Urinary bladder (tissue), 3 donors: ENCODE measurements at regions not wholly inside any gene's neighbourhood (a gene's known extent, or its start where the extent isn't known, plus 50 kb on each side); places are given as distances from the start of the nearest gene placed in this dataset.

ENCODE experiments used
- DNase-seq: peaks from one replicate; pipeline ENCODE4 v3.0.0-alpha.2; 2015; ENCODE audit errors: extremely low spot score
- H3K27ac ChIP-seq: one replicate; pipeline ENCODE4 v1.5.1; 2013; ENCODE audit warnings: low read depth, mild to moderate bottlenecking, moderate library complexity
- H3K36me3 ChIP-seq: one replicate; pipeline ENCODE4 v1.6.1; 2013; ENCODE audit warnings: mild to moderate bottlenecking, moderate library complexity; ENCODE audit not compliant: insufficient read depth
- H3K4me1 ChIP-seq: one replicate; pipeline ENCODE4 v1.6.1; 2013; ENCODE audit warnings: mild to moderate bottlenecking, moderate library complexity; ENCODE audit not compliant: insufficient read depth
- H3K4me3 ChIP-seq: one replicate; pipeline ENCODE4 v1.5.1; 2013; ENCODE audit warnings: low read depth, low read length
- WGBS: extraction: QIAGEN DNeasy Blood & Tissue Kit; methylation state at CpG from one replicate; pipeline ENCODE4 v1.1.7; 2013; 5-methylcytosine and 5-hydroxymethylcytosine counted together
- donor health status: healthy with polysubstance abuse.
- donor health status: healthy.

DNA sequence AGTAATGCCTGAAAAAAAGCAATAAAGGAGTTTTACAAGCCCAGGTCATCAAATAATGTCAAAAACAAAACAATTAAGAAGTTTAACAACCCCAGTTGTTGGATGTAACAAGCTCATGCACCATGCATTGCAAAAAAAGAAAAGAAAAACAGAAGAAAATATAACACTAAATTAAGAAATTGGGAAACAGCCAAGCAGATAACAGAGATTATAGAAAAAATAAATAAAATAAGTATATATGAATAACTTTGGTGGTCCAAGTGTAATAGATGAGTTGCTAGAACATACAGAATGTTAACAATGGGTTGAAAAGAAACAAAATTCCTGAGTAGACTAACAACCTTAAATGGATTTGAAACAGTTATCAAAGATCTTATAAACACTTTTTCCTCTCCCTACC, 573.1 kb upstream of the SOX11 start:
- no peak for DNase-seq
- Histone ChIP-seq H3K36me3 (no peaks in the 10 kb centered on the region), H3K27ac (no peak overlapping the region), H3K4me1 (no peaks in the 10 kb centered on the region), H3K4me3 (no peak overlapping the region)

DNA sequence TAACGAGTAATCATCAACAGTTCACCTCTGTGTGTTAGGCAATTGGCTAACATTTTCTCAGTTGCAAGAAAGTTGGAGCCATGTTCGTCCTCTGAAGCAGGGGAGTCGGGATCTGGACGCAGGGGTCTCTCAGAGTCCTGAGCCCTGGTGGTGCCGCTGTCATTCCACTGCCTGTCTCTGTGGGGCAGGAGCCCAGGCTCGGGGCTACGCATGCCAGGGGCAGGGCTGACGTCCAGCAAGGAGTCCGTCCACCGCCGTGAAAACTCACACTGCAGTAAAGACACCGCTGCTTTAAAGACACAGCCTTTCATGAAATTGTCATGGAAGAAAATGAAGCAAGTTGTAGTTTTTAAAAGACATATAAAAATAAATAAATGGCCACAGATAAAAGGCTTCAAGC, 571.1 kb upstream of the SOX11 start:
- Histone ChIP-seq H3K36me3 (no peaks in the 10 kb centered on the region), H3K27ac (no peak overlapping the region), H3K4me3 (no peak overlapping the region), H3K4me1 (no peaks in the 10 kb centered on the region)
- WGBS, result 21% methylated on average over 12 of the region's 12 CpGs
- DNase-seq, result no peak

DNA sequence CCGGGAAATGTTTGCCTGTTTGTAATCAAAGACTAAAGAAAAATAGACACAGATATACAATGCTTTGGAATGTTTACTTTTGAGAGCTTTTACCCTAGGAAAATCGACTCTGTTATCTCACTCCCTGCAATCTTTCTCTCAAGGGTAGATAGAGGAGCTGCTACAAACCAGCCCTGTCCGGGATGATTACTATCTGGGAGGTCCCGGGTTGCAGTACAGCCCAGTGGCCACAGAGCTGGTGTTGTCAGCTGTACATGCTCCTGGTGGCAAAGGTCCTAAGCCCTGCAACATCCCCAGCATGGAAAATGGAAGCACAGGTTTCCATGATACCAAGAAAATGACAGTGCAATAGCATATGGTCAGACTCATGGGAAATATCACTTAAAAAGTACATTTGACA, 570.5 kb upstream of the SOX11 start:
- no peaks in the 10 kb centered on the region for H3K36me3 ChIP-seq
- 9% methylated on average over 4 of the region's 4 CpGs for WGBS
- no peak overlapping the region for H3K4me3 ChIP-seq
- no peak overlapping the region for H3K27ac ChIP-seq
- no peaks in the 10 kb centered on the region for H3K4me1 ChIP-seq
- no peak for DNase-seq

DNA sequence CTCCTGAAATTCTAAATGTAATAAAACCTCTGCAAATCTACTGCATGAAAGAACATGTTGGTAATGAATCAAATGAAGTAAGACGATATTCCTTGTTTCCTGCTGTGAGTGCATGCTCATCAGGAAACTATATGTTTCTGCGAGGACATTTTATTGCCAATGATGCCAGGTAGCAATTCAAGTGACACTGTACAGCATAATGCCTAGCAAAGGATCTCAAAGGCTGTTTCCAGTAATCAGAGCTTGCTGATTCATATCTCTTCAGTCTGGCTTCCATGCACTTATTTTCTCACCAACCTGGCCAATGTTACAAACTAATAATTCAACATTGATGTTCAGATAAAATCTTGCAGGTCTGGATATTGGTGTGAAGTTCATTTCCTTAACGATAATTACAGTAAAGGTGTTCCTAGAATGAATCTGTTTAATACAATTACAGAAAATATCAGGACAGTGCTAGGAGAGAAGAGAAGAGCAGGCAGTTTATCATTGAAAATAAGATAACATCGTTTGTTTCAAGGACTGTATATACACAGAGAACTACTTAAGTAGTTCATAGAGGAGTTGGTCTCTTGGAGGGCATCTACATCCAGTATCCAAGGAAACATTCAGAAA, 568.5 kb upstream of the SOX11 start:
- DNase-seq, result no peak
- no peak overlapping the region for H3K4me3 ChIP-seq
- no peaks in the 10 kb centered on the region for H3K4me1 ChIP-seq
- WGBS, result 63% methylated on average over 4 of the region's 4 CpGs
- no peaks in the 10 kb centered on the region for H3K36me3 ChIP-seq
- H3K27ac ChIP-seq, result no peak overlapping the region

DNA sequence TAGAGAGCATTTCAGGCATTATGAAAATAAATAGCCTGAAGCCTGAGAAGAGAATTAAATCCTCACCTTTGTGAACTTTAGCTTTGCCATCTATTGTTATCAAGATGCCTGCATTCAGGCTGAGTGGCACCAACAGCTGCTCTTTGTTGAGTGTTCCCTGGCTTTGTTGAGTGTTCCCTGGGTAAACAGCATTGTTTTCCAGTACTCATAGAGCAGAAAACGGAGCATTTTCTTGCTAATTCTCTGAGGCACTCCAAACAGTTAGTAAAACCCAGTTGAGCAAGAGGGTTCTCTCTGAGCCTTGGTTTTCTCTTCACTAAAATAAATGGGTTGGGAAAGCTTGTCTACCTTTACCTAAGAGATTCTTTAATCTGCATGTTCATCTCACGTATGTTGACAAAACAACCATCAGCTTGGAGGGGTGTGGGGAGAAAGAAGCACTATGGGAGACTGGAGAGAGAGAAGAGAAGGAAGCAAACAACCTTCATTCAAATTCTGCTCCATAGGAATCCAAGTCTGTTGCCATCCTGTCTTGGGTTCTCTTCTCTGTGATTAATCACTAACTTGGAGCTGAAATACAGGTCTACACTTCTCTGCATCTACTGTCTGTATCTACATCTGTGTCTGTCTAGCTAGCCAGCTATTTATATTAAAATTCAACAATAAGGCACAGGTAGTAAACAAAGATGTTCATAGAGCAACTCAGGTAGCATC, 567.0 kb upstream of the SOX11 start:
- DNase-seq, result no peak
- Histone ChIP-seq H3K36me3 (no peaks in the 10 kb centered on the region), H3K4me1 (no peaks in the 10 kb centered on the region), H3K27ac (no peak overlapping the region), H3K4me3 (no peak overlapping the region)
- WGBS, result 83% methylated on average over 2 of the region's 2 CpGs

DNA sequence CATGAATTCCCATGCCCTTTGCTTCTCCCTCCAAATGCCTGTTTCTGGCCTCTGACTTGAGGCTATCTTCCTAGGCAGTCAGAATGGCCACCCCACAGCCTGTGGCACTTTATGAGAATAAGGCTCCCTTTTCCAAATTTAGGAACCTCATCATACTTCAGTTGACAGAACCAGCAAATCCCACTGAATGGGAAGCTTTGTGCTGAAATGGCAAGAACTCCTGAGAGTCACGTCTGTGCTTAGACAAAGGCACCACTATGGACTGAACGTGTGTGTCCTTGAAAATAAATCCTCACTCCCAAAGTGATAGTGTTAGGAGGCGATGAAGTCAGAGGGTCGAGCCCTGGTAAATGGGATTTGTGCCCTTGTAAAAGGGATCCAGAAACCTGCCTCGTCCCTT, 559.9 kb upstream of the SOX11 start:
- Histone ChIP-seq H3K36me3 (no peaks in the 10 kb centered on the region), H3K4me1 (no peaks in the 10 kb centered on the region), H3K27ac (no peak overlapping the region), H3K4me3 (no peak overlapping the region)
- DNase-seq, result no peak
- 80% methylated on average over 5 of the region's 5 CpGs for WGBS

DNA sequence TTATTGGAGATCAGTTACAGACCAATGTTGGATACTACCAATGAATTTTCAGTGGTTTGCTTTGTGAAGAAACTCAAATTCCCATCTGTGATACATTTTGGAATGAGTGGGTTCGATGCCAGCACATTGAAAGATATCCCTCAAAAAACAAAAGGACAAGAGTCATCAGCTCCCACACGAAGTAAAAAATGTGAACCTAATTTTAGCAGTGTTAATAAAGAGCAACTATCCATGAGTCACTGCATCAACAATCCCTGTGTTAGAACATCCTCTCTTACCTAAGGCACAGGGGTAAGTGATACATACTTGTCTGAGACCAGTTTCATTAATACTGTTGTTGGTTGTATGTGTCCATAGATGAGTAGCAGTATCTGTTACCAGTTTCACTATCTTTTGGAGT, 551.8 kb upstream of the SOX11 start:
- no peaks in the 10 kb centered on the region for H3K36me3 ChIP-seq
- WGBS, result 62% methylated on average over 2 of the region's 2 CpGs
- no peak for DNase-seq
- H3K27ac ChIP-seq, result no peak overlapping the region
- no peaks in the 10 kb centered on the region for H3K4me1 ChIP-seq
- no peak overlapping the region for H3K4me3 ChIP-seq

DNA sequence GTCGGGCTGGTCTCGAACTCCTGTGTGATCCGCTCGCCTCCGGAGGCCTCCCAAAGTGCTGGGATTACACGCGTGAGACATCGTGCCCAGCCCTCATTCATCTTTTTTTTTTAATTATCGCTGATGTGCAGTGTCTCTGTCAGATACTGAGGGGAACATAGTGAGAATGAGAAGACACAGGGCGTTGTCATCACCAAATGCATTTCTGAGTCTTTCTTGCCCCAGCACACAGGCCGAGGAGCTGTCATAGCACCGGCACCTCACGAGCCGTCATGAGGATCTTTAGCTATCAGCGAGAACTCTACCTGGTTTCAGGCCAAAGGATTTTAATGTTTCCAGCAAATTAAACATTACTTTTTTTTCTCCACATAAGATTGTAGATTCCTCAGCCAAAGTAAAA, 548.0 kb upstream of the SOX11 start:
- Histone ChIP-seq H3K27ac (no peak overlapping the region), H3K4me3 (no peak overlapping the region), H3K36me3 (no peaks in the 10 kb centered on the region), H3K4me1 (no peaks in the 10 kb centered on the region)
- DNase-seq, result no peak
- 48% methylated on average over 15 of the region's 15 CpGs for WGBS

DNA sequence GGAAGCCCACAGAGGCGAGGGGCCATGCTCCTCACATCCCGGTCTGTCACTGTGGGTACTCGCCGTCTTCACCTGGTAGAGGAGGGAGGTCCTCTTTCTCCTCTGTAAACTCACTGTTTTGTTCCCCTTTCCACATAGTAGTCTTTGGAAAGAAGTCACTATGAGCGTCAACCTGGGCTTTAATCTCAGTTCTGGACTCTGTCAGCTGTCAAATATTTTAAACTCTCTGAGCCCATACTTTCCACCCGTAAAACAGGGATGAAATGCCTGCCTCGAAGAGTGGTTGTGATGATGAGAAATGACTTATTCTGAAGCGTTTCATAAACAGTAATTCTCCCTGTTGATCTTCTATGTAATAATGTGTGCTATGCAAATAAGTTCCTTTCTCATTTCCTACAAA, 547.1 kb upstream of the SOX11 start:
- no peaks in the 10 kb centered on the region for H3K36me3 ChIP-seq
- no peak for DNase-seq
- WGBS, result 44% methylated on average over 8 of the region's 8 CpGs
- no peak overlapping the region for H3K4me3 ChIP-seq
- H3K4me1 ChIP-seq, result no peaks in the 10 kb centered on the region
- H3K27ac ChIP-seq, result no peak overlapping the region

DNA sequence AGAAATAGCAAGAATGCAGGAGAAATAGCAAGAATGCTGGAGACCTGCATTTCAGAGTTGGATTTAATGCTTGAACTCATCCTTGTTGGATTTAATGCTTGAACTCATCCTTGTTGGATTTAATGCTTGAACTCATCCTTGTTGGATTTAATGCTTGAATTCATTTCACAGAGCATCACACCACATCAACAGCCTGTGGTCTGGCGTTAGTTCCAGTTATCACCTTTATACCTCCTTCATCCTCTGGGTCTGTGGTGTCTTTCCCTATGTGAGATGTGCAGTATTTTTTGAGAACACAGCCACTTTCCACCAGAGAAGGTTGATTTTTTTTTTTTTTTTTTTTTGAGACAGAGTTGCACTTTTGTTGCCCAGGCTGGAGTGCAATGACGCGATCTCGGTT, 546.4 kb upstream of the SOX11 start:
- no peak for DNase-seq
- H3K36me3 ChIP-seq, result no peaks in the 10 kb centered on the region
- no peak overlapping the region for H3K27ac ChIP-seq
- H3K4me3 ChIP-seq, result no peak overlapping the region
- 97% methylated on average over 4 of the region's 4 CpGs for WGBS
- no peaks in the 10 kb centered on the region for H3K4me1 ChIP-seq

DNA sequence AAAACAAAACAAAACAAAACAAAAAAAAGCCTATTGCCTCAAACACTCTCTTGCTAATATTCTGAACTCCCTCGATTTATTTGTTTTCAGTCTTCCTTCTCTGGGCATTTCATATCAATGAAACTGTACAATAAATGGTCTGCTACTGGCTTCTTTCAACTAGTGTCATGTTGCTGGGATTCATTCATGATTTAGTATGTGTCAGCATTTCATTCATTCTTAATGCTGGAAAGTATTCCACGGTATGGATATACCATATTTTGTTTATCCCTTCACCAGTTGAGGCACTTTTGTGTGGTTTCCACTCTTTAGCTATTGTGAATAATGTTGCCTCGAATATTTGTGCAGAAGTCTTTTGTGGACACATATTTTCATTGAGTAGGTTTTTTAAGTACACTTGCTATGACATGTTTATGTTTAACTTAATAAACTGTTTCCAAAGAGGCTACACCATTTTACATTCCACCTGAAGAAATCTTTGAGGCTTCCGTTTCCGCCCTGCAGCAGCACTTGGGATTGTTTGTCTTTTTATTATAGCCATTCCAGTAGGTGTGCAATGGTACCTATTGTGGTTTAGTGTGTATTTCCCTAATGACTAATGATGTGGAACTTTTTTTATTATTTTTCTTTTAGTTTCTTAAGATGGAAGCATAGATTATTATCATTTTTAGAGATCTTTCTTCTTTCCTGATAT, 543.6 kb upstream of the SOX11 start:
- no peak overlapping the region for H3K4me3 ChIP-seq
- WGBS, result 92% methylated on average over 5 of the region's 5 CpGs
- H3K4me1 ChIP-seq, result no peaks in the 10 kb centered on the region
- H3K36me3 ChIP-seq, result no peaks in the 10 kb centered on the region
- H3K27ac ChIP-seq, result no peak overlapping the region
- no peak for DNase-seq

DNA sequence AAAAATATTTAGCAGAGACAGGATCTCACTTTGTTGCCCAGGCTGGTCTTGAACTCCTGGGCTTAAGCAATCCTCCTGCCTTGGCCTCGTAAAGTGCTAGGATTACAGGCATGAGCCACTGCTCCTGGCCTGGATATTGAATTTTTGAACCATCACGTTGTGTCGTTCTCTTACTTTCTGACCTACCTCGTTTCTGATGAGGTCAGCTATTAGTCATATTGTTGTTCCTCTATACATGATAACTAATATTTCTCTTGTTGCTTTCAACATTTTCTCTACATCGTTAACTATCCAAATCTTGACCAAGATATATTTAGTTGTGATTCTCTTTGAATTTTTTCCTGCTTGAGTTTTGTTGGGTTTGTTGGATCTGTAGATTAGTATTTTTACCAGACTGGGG, 541.3 kb upstream of the SOX11 start:
- WGBS, result 91% methylated on average over 5 of the region's 5 CpGs
- H3K4me1 ChIP-seq, result no peaks in the 10 kb centered on the region
- no peak for DNase-seq
- no peak overlapping the region for H3K27ac ChIP-seq
- H3K36me3 ChIP-seq, result no peaks in the 10 kb centered on the region
- H3K4me3 ChIP-seq, result no peak overlapping the region

DNA sequence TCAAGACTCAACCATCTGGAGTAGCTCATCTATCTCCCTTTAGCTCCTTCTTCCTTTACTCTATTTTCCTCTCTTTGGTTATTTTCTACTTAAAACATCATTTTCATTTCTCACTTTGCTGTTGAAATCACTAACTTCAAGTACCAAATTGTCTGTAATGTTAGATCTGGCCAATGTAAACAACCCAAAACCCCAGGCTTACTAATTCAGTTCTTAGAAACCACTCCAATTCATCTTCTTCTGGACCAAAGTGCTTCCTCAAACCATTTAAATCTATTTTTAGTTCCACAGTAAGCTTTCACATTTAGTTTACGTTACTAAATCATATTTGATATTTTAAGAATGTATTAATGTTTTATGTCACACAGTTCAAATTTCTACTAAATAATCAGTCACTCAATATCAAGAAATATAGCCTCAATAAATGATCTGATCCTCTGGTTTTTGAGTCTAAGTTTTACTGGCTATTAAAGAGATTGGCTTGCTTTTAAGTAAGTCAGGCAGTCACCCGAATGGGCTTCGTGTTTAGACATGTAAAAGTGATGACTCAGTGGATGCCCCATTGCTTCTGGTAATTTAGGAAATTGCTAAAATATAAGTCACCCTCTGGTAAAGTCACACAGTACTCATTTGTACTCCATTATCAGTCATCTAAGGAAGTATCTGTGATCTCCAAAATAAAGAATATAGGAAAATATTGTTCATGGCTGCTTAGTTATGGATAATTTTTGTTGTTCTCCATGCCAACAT, 527.2 kb upstream of the SOX11 start:
- no peaks in the 10 kb centered on the region for H3K36me3 ChIP-seq
- no peaks in the 10 kb centered on the region for H3K4me1 ChIP-seq
- no peak overlapping the region for H3K27ac ChIP-seq
- DNase-seq, result no peak
- H3K4me3 ChIP-seq, result no peak overlapping the region
- 15% methylated on average over 3 of the region's 3 CpGs for WGBS

DNA sequence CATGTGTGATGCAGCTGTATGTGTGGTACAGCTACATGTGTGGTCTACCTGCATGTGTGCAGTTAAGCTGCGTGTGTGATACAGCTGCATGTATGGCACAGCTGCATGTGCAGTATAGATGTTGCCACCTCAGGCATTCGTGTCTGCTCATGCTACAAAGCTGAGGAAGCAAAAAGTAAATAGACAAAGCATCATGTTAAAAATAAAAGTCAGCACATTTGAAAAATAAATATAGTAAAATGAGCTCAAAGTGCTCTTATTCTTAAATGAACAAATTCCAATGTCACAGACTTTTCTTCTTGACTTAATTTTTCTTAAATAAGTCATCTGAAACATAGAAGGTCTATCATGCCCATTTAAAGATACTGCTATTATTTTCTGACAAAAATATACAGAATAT, 519.3 kb upstream of the SOX11 start:
- H3K27ac ChIP-seq, result no peak overlapping the region
- H3K36me3 ChIP-seq, result no peaks in the 10 kb centered on the region
- no peak overlapping the region for H3K4me3 ChIP-seq
- H3K4me1 ChIP-seq, result no peaks in the 10 kb centered on the region
- DNase-seq, result no peak
- 69% methylated on average over 2 of the region's 2 CpGs for WGBS
